GM23248 (cell line): ENCODE measurements at regions not wholly inside any gene's neighbourhood (a gene's known extent, or its start where the extent isn't known, plus 50 kb on each side); places are given as distances from the start of the nearest gene placed in this dataset.
A peak's percentile ranks its signal among the peaks of the same experiment; 100 is the strongest.

Source experiments
- DNase-seq: peaks from one replicate; pipeline ENCODE4 v3.0.0-alpha.2; 2015
- H2AFZ ChIP-seq: fragments of 200-600 bp; sonication (generic); 2 replicates; pipeline ENCODE4 v1.6.1; 2016; ENCODE audit warnings: antibody characterized with exemption
- H3F3A ChIP-seq: fragments of 200-600 bp; sonication (generic); 2 replicates; pipeline ENCODE4 v1.6.1; 2016; ENCODE audit warnings: mild to moderate bottlenecking, antibody characterized with exemption, mixed run types; ENCODE audit not compliant: insufficient read depth
- H3K27ac ChIP-seq: fragments of 200-600 bp; sonication (generic); 2 replicates; pipeline ENCODE4 v1.5.1; 2016; ENCODE audit warnings: mild to moderate bottlenecking
- H3K27me3 ChIP-seq: fragments of 200-600 bp; sonication (generic); replicated peaks from 2 replicates; pipeline ENCODE4 v1.6.1; 2016; ENCODE audit warnings: mild to moderate bottlenecking; ENCODE audit not compliant: insufficient read depth
- H3K36me3 ChIP-seq: fragments of 200-600 bp; sonication (generic); 2 replicates; pipeline ENCODE4 v1.6.1; 2016; ENCODE audit warnings: low read depth, mild to moderate bottlenecking
- H3K4me1 ChIP-seq: fragments of 200-600 bp; sonication (generic); 2 replicates; pipeline ENCODE4 v1.6.1; 2016; ENCODE audit warnings: mild to moderate bottlenecking; ENCODE audit not compliant: insufficient read depth
- H3K4me2 ChIP-seq: fragments of 200-600 bp; sonication (generic); one replicate; pipeline ENCODE4 v1.6.1; 2016; ENCODE audit warnings: mild to moderate bottlenecking; ENCODE audit not compliant: unreplicated experiment
- H3K4me3 ChIP-seq: fragments of 200-600 bp; sonication (generic); 2 replicates; pipeline ENCODE4 v1.5.1; 2016; ENCODE audit warnings: mild to moderate bottlenecking
- H3K79me2 ChIP-seq: fragments of 200-600 bp; sonication (generic); 2 replicates; pipeline ENCODE4 v1.6.1; 2016; ENCODE audit warnings: mild to moderate bottlenecking; ENCODE audit not compliant: insufficient read depth
- H3K9ac ChIP-seq: fragments of 200-600 bp; sonication (generic); 2 replicates; pipeline ENCODE4 v1.6.1; 2016; ENCODE audit warnings: mild to moderate bottlenecking
- H3K9me2 ChIP-seq: fragments of 200-600 bp; sonication (generic); 2 replicates; pipeline ENCODE4 v1.6.1; 2016; ENCODE audit warnings: mixed run types, mild to moderate bottlenecking, moderate library complexity; ENCODE audit not compliant: insufficient read depth
- H3K9me3 ChIP-seq: fragments of 200-600 bp; sonication (generic); one replicate; pipeline ENCODE4 v1.6.1; 2017; ENCODE audit warnings: low read depth
- H4K20me1 ChIP-seq: fragments of 200-600 bp; sonication (generic); 2 replicates; pipeline ENCODE4 v1.6.0; 2016; ENCODE audit not compliant: insufficient read depth
- EZH2 ChIP-seq: fragments of 200-600 bp; sonication (generic); IDR thresholded peaks from 2 replicates; pipeline ENCODE4 v1.6.1; 2018; ENCODE audit warnings: antibody characterized with exemption, mild to moderate bottlenecking; ENCODE audit not compliant: insufficient read depth, poor library complexity, severe bottlenecking
- EZH2phosphoT487 ChIP-seq: fragments of 200-600 bp; sonication (generic); IDR thresholded peaks from 2 replicates; pipeline ENCODE4 v1.6.1; 2018; ENCODE audit warnings: antibody characterized with exemption, moderate library complexity, mild to moderate bottlenecking, low read depth; ENCODE audit not compliant: insufficient read depth
- WGBS, 2 experiments: methylation state at CpG; one replicate each; pipeline ENCODE4 v1.1.6; 2015 to 2017; ENCODE audit warnings: low lambda C conversion rate in 2 of 2, low coverage in 1 of 2; ENCODE audit errors: missing lambda C conversion rate in 2 of 2; 5-methylcytosine and 5-hydroxymethylcytosine counted together
- in situ Hi-C: fragments of 300-500 bp; cut with MboI; formaldehyde crosslinking; loops from 2 replicates; pipeline ENCODE4 v1.15.0; 2020

DNA sequence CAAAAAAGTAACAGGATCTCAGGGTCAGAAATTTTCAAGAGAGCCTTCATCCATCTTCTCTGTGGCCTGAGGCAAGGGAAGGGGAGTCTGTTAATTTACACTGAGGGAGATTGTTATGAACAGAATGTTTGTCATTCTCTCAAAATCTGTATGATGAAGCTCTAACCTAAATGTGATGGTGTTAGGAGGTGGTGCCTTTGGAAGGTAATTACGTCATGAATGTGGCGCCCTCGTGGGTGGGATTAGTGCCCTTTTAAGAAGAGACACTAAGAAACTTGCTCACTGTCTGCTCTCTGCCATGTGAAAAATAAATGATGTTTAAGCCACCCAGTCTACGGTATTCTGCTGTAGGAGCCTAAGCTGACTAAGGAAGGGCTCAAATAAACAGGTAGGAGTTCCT lies 521.6 kb downstream of the SNAPC1 start:
- Histone ChIP-seq H3K4me3 (no peak overlapping the region), H3K9me3 (no peaks in the 10 kb centered on the region), H2AFZ (no peak overlapping the region), H3K36me3 (no peaks in the 10 kb centered on the region), H3F3A (no peaks in the 10 kb centered on the region), H3K4me2 (no peak overlapping the region), H3K27ac (no peak overlapping the region), H3K9ac (no peak overlapping the region), H3K4me1 (no peaks in the 10 kb centered on the region), H4K20me1 (no peaks in the 10 kb centered on the region), H3K27me3 (no peaks in the 10 kb centered on the region), H3K9me2 (no peaks in the 10 kb centered on the region), H3K79me2 (no peaks in the 10 kb centered on the region)
- in situ Hi-C loops = no loop called here
- 20 to 29% methylated on average over 4 of the region's 4 CpGs for WGBS, 2 experiments
- no peak for TF ChIP-seq EZH2phosphoT487
- TF ChIP-seq EZH2 = no peak
- DNase-seq = no peak

DNA sequence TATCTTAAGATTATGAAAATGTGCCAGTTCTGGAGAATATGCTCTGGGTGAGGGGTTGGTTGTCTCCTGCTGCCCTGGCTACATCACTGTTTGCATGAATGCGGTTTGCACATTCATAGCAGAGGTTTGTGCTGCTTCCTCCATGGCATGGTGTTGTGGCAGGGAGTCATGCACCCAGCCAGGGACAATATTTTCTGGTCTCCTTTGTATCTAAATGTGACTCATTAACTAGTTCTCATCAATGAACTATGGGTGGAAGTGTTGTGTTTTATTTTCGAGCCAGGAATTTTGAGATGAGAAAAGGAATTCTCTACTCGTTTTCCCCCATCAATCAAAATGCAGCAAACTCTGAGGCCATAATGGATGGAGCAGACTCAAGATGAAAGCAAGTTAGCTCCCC lies 527.3 kb downstream of the SNAPC1 start:
- Histone ChIP-seq H3K27ac (no peak overlapping the region), H2AFZ (no peak overlapping the region), H4K20me1 (no peaks in the 10 kb centered on the region), H3K4me2 (no peak overlapping the region), H3K9ac (no peak overlapping the region), H3K36me3 (no peaks in the 10 kb centered on the region), H3K9me3 (no peaks in the 10 kb centered on the region), H3F3A (no peaks in the 10 kb centered on the region), H3K4me3 (no peak overlapping the region), H3K79me2 (no peaks in the 10 kb centered on the region), H3K9me2 (no peaks in the 10 kb centered on the region), H3K27me3 (no peaks in the 10 kb centered on the region), H3K4me1 (no peaks in the 10 kb centered on the region)
- in situ Hi-C loops = no loop called here
- DNase-seq = peak; percentile 11
- 13 to 18% methylated on average over 3 of the region's 3 CpGs for WGBS, 2 experiments
- TF ChIP-seq EZH2phosphoT487 = no peak
- TF ChIP-seq EZH2 = no peak

DNA sequence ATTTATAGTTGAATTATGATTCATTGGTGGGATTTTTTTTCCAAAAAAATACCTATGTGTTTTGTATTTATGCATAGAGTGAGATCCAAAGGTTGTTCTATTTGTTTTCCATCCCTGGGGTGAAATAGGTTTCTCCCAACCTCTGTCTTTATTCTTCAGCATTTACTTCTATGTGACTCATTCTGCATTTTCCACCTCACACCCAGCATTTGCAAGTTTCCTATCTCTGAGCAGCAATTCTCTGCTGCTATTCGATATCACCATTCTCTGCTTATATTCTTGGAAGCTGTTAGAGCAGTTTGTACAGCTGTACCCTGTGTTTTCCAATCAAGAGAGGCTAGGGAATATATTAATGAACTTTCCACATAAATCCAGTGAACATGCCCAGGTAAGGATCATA lies 538.9 kb downstream of the SNAPC1 start:
- Histone ChIP-seq H3K4me1 (no peaks in the 10 kb centered on the region), H3F3A (no peaks in the 10 kb centered on the region), H3K4me2 (no peak overlapping the region), H3K9me2 (no peaks in the 10 kb centered on the region), H3K27ac (no peak overlapping the region), H3K9ac (no peak overlapping the region), H3K79me2 (no peaks in the 10 kb centered on the region), H2AFZ (no peak overlapping the region), H3K27me3 (no peaks in the 10 kb centered on the region), H3K9me3 (no peaks in the 10 kb centered on the region), H3K4me3 (no peak overlapping the region), H3K36me3 (no peaks in the 10 kb centered on the region), H4K20me1 (no peaks in the 10 kb centered on the region)
- TF ChIP-seq EZH2 (no peak), EZH2phosphoT487 (no peak)
- WGBS, 2 experiments = 23 to 37% methylated on average over 1 of the region's 1 CpG
- DNase-seq = no peak
- in situ Hi-C loops = no loop called here

DNA sequence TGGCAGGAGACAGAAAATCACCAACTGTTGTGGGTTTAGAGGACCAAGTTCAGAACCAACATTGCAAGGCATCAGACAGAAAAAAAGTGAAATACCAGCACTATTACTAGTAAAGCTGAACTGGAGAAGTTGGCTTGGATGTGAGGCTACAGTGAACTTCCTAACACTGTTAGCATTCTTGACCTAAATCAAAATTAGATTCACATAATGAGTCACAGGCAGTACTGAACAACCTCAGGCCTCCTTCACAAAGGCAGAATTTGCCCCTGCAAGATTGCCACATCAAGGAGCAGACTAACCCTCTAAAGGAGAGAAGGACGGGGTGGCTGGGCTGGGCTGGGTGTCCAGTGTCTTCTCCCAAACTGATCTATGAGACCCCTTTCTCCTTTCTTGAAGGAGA lies 539.7 kb downstream of the SNAPC1 start:
- in situ Hi-C loops = no loop called here
- no peak overlapping the region for H3K27ac ChIP-seq
- peak; percentile 2 for DNase-seq
- H4K20me1 ChIP-seq = no peaks in the 10 kb centered on the region
- H3K4me1 ChIP-seq = no peaks in the 10 kb centered on the region
- H3K9ac ChIP-seq = no peak overlapping the region
- H3K4me2 ChIP-seq = no peak overlapping the region
- H3K9me3 ChIP-seq = no peaks in the 10 kb centered on the region
- no peaks in the 10 kb centered on the region for H3K79me2 ChIP-seq
- no peaks in the 10 kb centered on the region for H3K27me3 ChIP-seq
- 0 to 6% methylated on average over 1 of the region's 1 CpG for WGBS, 2 experiments
- no peak overlapping the region for H2AFZ ChIP-seq
- no peaks in the 10 kb centered on the region for H3K9me2 ChIP-seq
- no peaks in the 10 kb centered on the region for H3F3A ChIP-seq
- no peaks in the 10 kb centered on the region for H3K36me3 ChIP-seq
- no peak overlapping the region for H3K4me3 ChIP-seq
- TF ChIP-seq EZH2 (no peak), EZH2phosphoT487 (no peak)

DNA sequence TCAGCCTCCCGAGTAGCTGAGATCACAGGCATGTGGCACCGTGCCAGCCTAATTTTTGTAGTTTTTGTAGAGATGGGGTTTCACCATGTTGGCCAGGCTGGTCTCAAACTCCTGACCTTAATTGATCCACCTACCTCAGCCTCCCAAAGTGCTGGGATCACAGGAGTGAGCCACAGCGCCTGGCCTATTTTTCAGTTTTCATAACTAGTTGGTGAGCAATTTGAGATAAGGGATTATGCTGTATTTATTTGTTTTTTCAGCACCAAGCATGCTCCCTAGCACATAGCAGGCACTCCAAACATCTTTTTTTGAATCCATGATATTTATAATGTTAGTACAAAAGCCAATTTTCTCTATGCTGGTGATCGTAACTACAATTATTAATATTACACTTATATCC lies 541.2 kb downstream of the SNAPC1 start:
- no peak for TF ChIP-seq EZH2
- H3F3A ChIP-seq = no peaks in the 10 kb centered on the region
- WGBS, 2 experiments = 22 to 25% methylated on average over 4 of the region's 4 CpGs
- H3K9me3 ChIP-seq = no peaks in the 10 kb centered on the region
- no peaks in the 10 kb centered on the region for H3K9me2 ChIP-seq
- H3K4me3 ChIP-seq = no peak overlapping the region
- no peak overlapping the region for H2AFZ ChIP-seq
- H3K4me2 ChIP-seq = no peak overlapping the region
- in situ Hi-C loops = no loop called here
- H3K27ac ChIP-seq = no peak overlapping the region
- H3K4me1 ChIP-seq = no peaks in the 10 kb centered on the region
- no peaks in the 10 kb centered on the region for H3K36me3 ChIP-seq
- H3K79me2 ChIP-seq = no peaks in the 10 kb centered on the region
- H3K9ac ChIP-seq = no peak overlapping the region
- H3K27me3 ChIP-seq = no peaks in the 10 kb centered on the region
- H4K20me1 ChIP-seq = no peaks in the 10 kb centered on the region
- no peak for DNase-seq
